ENCODE measurements at regions not wholly inside any gene's neighbourhood (a gene's known extent, or its start where the extent isn't known, plus 50 kb on each side); places are given as distances from the start of the nearest gene placed in this dataset.

DNA sequence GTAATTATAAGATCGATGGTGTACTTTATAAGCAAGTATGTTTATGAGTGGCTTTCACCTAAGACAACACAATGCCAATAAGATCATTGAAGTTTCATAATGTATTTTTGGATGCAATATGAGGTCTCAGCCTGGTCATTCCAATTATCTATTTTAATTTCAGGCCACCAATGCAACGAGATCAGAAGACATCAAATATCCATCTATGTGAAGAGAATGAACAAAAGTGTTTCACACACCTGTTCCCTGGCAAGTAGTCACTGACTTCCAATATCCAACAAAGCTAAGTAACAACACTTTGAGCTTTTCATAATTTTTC lies 53.6 kb upstream of the TMCO5A start:
- no peak for DNase-seq

DNA sequence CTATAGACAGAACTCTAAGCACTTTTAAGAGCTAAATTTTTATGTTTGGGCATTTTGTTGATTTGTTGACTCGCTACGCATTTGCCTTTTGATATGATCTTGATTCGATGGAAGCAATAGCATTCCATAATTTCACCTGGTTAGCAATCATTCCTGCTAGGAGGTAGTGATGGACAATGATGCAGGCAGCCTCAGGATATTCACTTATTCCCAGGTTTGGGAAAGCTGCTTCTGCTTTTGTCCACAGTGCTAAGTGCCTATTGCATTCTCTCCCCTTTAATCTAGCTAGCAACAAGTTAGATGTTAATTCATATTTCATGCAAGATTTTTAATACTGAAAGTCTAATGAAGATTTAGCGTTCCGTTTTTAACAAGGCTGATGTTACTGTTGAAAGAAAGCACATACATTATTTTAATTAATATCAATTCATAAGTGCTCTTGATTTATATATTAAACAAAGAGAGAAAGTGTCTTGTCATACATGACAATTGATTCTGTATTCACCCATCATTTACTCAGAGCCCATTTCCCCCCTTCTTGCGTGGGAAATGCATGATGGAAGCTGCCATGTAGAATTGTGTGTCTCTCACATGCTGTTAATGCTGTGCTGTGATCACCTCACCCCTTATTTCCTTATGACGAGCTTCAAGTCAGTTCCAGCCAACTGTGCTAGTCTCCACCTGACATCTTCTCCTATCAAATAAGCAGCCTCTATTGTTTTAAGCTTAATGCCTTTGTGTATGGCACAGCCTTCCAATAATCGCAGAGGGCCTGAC lies 53.0 kb upstream of the TMCO5A start:
- no peak for DNase-seq

DNA sequence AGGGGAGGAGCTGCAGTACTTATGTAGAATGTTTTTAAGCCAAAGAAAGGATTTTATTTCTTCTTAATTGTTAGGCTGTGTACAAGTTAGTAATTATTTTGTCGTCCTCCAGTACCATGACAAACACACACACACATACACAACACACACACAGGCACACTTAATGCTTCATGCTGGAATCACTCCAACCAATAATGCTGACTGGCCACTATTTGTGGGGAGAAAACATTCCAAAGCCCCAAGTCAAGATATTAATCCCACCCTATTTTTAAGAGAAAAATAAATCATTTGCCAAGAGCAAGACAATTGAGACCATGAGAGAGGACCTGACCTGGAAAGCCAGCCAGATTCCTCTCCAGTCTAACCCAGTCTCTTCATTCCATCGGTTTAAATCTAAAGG lies 51.8 kb upstream of the TMCO5A start:
- DNase-seq = no peak
